ENCODE measurements at regions not wholly inside any gene's neighbourhood (a gene's known extent, or its start where the extent isn't known, plus 50 kb on each side); places are given as distances from the start of the nearest gene placed in this dataset.

GRCh38 chr4:54819034-54819433 is 161.3 kb downstream of the KIT start:
- DNase-seq = no peak
- intact Hi-C loops (cut with DNase I) = no loop called here

- intact Hi-C loops (cut with DNase I) = no loop called here
- no peak for DNase-seq
These were observed 160.7 kb downstream of the KIT start for GRCh38 chr4:54818481-54818880.

DNA sequence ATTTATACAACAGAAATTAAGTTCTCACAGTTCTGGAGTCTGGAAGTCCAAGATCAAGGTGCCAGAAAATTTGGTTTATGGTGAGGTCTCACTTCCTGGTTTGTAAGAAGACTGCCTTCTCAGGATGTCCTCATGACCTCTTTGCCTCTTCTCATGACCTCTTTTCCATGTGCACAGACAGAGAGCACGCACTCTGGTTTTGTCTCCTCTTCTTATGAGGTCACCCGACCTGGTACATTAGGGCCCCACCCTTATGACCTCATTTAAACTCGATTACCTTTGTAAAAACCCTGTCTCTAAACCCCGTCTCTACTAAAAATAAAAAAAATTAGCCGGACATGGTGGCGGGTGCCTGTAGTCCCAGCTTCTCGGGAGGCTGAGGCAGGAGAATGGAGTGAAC is 155.9 kb downstream of the KIT start:
- DNase-seq = no peak
- intact Hi-C loops (cut with DNase I) = no loop called here

GRCh38 chr4:54806351-54806750 is 148.6 kb downstream of the KIT start:
- intact Hi-C loops (cut with DNase I) = no loop called here
- DNase-seq = no peak

DNA sequence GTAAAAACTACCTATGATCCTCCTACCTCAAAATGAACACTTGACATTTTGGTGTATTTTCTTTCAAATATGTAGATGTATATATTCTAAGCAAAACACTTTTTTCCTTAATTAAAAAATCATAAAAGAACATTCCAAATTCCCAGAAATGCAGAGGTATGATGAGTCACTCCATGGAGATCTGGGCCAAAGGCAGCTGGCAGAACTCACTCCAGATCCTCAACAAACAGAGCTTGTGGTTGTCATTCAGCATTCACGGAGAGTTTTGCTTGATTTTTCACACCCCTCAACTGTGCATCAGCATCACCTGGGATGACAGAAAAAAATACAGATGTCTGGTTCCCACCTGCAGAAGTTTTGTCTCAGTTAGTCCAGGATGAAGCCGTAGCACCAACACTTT is 144.6 kb downstream of the KIT start:
- DNase-seq = no peak
- intact Hi-C loops (cut with DNase I) = no loop called here

GRCh38 chr4:54800831-54801530 is 143.2 kb downstream of the KIT start:
- intact Hi-C loops (cut with DNase I) = no loop called here
- no peak for DNase-seq

DNA sequence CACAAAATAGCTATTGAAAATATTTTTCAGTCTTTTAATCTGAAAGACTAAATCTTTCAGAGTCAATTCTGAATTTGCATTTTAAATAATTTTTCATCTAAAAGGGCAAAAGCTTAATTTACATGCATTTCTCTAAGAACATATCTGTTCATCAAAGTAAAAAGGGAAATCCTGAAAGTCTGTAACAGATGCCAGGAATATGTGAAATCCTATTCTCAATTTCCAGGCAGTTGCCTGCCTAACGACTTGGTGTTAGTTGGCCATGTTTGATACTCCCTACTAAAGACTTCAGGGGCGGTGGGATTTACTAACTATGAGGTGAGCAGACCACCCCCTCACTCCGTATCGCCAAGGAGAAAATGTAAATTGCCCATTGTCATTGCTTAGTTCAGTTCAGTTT is 136.8 kb downstream of the KIT start:
- intact Hi-C loops (cut with DNase I) = no loop called here
- no peak for DNase-seq

DNA sequence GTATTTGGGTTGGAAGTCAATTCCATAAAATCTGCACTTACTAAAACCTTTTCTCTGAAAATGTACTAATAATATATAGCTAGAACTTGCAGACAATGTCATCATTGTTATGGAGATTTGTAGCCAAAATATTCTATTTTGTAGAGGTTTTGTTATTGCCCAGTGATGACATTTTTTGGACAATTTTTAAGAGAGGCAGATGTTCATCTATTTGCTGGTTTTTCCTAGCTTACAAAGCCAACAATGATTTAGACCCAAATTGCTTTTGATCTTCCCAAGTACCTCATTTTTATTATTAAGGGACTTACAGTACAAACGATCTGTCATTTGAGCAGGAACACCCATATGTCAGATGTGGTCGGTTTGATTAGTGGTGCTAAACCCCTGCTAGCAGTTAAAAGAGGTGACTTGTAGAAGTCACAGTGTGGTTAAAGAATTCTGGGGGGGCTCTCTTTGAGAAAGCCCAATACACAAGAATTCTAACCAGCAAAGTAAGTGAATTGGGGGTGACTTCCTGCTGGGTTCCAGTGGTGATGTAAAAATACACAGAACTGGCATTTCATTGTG is 136.2 kb downstream of the KIT start:
- no peak for DNase-seq
- intact Hi-C loops (cut with DNase I) = no loop called here

Measured in head of caudate nucleus (tissue), 42 donors.